ENCODE measurements at regions not wholly inside any gene's neighbourhood (a gene's known extent, or its start where the extent isn't known, plus 50 kb on each side); places are given as distances from the start of the nearest gene placed in this dataset.

DNA sequence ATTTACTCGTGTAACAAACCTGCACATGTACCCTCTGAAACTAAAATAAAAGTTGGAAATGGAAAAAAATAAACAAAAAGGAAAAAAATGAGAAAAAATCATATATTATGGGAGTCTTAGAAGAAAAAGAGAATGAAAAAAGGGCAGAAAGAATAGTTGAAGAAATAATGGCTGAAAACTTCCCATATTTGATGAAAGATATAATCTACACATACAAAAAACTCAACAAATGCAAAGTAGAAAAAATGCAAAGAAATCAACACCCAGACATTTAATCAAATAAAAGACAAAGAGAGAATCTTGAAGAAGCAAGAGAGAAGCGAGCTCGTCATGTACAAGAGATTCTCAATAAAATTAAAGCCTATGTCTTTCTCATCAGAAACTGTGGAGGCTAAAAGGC lies 73.8 kb downstream of the SLC25A46 start:
- TF ChIP-seq, protein P1, sequence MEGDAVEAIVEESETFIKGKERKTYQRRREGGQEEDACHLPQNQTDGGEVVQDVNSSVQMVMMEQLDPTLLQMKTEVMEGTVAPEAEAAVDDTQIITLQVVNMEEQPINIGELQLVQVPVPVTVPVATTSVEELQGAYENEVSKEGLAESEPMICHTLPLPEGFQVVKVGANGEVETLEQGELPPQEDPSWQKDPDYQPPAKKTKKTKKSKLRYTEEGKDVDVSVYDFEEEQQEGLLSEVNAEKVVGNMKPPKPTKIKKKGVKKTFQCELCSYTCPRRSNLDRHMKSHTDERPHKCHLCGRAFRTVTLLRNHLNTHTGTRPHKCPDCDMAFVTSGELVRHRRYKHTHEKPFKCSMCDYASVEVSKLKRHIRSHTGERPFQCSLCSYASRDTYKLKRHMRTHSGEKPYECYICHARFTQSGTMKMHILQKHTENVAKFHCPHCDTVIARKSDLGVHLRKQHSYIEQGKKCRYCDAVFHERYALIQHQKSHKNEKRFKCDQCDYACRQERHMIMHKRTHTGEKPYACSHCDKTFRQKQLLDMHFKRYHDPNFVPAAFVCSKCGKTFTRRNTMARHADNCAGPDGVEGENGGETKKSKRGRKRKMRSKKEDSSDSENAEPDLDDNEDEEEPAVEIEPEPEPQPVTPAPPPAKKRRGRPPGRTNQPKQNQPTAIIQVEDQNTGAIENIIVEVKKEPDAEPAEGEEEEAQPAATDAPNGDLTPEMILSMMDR (IDR thresholded peaks at IDR 0.05) = no peak

DNA sequence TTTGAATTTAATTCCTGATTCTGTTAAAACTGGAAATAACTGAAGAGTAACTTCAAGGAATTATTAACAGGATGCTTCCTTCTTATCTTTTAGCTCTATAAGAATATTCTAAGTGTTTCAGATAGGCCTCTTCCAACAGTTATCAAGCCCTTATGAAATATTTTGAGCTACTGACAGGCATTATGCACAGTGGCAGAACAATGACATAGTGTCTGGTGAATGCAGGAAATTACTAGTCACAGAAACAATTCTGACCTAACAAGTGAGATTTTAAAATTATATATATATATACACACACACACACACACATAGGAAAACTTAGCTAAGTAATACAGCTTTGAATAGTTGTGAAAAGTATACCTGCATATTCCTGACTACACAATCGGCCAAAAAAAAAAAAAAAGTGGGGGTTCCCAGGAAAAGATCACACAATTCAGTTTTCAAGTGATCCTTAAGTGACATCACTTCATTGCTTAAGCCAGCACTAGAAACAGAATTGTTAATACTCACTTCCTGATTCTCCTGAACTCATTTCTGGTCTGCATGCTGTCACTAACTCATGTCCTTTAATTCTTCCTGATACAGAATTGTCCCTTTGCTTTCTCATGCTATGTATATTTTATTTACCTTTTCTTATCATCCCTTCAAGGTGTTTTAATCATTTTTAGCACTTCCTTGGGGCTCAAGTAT lies 77.3 kb downstream of the SLC25A46 start:
- TF ChIP-seq, protein P1 (IDR thresholded peaks at IDR 0.05) = no peak

DNA sequence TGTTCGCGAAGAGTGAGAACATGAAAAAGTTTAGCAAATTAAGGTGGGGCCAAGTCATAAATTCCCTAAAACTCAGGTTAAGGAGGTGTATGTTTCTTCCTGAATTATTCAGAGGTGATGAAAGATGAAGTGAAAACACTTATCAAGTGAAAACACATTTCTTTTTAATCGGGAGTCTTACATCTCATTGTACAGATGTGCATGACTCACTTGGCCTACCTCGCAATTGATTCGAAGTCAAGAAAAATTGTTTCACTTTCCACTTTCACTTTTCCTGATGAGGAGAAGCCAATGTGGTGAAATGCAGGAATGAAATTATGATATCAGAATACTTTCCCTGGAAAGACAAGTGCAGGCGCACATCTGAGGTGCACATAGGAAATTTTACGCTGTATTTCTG lies 78.7 kb downstream of the SLC25A46 start:
- TF ChIP-seq, protein P1 (IDR thresholded peaks at IDR 0.05) = no peak

DNA sequence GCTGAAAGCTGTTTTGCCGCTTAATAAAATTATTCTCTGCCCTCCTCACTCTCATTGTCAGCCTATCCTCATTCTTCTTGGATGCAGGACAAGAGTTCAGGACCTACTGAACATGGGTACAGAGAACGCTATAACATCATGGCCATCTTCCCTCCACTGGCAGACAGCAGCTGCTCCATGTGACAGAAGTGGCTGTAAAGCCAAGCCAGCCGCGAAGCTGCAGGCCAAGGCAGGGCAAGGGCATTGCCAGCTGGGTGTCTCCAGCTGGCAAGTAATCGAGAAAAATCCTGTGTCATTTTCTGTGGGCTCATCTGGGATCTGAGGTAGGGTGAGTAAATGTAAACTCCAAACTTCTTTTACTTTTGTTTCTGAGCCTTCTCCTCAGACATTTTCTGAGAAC lies 84.8 kb downstream of the SLC25A46 start:
- TF ChIP-seq, protein P1 (IDR thresholded peaks at IDR 0.05) = no peak

DNA sequence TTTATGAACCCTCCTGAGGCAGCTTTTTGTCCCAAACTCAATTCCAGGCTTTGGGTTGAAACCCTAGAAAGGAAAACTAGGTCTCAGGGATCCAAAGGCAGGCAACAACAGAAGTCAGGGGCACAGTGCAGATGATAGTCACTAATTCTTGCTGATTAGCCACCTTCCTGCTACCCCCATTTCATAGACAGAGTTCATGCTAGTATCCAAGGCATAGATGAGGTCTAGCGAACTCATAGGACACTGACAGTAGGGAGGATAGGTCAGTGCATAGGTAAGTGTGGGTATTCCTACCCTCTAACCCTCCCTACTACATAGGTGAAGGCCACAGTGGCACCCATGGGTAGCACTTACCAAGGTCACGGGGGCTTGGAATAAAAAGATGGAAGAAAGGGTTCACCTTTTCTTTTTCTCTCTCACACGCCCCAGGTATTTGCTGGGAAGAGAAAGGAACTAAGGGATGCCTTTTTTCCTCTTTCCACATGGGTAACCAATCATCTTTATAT lies 86.2 kb downstream of the SLC25A46 start:
- TF ChIP-seq, protein P1 (IDR thresholded peaks at IDR 0.05) = no peak

DNA sequence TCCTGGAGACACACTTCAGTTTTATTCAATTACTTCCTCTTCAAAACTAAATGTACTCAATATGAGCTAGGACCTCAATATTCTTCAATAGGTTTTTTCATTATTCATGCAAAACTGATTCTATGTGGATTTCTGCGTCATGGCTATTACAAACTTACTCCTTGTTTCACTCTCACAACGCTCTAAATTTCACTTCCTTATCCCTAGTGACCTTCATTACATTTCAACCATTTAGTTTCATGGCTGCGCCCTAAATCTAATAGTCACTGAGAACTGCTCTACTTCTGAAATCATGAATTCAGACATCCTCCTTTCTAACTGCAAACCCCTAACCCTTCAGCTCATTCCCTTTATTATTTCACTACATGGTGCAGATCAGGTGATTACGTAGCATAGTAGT lies 93.9 kb downstream of the SLC25A46 start:
- TF ChIP-seq, protein P1 (IDR thresholded peaks at IDR 0.05) = no peak

DNA sequence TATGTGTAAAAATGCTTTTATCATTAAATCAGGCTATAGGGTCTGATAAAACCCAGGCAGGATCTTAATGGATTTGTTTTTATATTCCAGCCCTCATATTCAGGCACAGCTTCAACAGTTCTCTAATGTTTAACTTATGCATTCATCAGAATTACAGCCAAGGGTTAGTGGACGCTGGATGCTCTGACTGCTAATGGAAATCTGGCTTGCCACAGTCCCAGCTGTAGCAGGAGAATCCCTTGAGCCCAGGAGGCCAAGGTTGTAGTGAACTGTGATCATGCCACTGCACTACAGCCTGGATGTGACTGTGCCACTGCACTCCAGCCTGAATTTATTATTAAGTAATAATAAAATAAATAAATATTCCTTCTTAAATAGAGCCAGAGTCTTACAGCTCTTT lies 98.0 kb downstream of the SLC25A46 start:
- TF ChIP-seq, protein P1 (IDR thresholded peaks at IDR 0.05) = no peak

DNA sequence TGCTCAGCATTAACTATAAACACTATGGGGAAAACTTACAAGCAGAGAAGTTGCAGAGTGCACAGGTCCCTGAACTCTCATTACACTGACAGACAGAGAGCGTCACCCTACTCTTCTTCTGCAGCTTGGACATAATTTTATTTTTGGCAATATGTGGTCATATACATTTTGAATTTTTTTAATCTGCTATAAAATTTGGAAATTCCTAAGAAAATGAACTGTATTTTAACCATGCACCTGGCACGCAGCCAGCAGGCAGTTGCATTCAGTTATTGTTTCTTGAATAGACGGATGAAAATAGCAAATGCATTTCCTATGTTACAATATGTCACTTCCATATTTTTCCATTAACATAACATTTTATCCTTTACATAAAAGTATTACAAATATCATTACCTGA lies 100.2 kb downstream of the SLC25A46 start:
- TF ChIP-seq, protein P1 (IDR thresholded peaks at IDR 0.05) = no peak
